Stimulated activated CD4-positive, alpha-beta T cell treated with anti-CD3 and anti-CD28 coated beads, Interleukin-2, amount 100 ng/mL, for 48 hours (primary cell): ENCODE measurements at regions not wholly inside any gene's neighbourhood (a gene's known extent, or its start where the extent isn't known, plus 50 kb on each side); places are given as distances from the start of the nearest gene placed in this dataset.

ENCODE experiments used
- DNase-seq, 2 donors: peaks; one replicate each; pipeline ENCODE4 v3.0.0-alpha.2; 2020

DNA sequence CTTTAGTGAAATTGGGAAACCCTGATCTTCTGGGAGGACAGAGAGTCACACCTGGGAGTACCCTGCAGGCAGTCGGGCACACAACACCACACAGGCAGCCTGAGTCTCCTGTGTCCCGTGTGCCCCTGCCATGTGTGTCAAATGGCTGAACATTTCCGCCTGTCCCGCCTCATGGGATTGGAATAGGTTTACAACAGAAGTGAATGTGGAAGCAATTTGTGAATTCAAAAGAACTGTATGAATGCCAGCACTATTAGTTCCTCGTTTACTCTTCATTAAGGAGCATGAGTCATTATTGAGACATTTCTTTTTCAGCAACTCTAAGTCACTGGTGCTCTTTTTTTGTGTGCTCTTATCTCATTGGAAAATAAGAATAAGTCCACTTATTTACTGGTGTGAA, 226.5 kb downstream of the PMP22 start:
- DNase-seq, result no peak

DNA sequence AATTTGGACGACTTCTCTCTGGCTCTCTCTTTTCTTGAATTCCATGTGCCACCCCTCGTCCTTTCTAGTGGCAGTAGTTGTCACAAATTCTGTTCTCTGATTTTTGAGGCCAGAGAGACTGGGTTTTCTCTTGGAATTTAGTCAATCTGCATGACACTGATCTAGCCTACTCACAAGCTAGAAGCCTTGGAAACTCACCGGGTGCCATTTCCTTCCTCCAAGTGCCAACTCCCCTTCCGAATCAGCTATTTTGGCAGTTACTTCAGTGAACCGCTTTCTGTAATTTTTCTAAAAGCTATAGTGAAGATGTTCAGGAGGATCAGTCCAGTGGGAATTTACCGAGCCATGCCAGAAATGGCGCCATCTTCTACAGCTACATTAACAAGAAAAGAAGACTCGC, 228.9 kb downstream of the PMP22 start:
- DNase-seq, result no peak

DNA sequence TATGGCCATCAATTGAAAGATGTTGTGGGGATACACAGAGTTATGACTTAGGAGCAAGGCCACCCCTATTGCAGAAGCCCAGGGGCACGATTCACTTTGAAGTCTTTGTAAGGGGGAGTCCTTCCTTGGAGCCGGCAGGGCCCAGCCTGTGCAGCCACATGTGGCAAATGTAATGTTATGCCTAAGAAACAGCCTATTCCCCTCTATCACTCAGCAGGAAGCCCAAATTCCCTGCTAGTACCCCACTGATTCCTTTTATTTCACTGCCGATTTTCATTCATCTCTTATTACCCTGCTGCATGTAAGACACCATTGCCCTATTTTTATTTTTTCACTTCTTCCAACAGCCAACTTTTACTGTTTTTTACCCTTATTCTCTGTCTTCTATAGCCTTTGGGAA, 233.2 kb downstream of the PMP22 start:
- no peak for DNase-seq

DNA sequence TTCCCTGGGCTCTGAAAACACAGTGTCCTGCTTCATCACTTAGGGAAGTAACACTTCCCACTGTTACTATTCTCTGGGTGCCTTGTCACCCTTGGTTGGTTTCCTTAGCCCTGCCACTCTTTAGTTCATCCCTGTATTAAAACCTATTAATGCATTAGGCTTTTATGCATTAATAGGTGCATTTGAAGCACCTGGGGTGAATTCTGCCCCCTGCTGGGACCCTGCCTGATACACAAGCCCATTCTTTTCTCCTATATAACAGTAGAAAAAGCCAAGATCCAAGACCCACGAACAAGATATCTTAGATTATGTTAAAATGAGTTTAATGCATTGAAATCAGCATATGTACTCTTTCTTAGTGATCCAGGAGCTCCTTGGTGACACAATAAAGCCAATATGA, 235.7 kb downstream of the PMP22 start:
- no peak for DNase-seq

DNA sequence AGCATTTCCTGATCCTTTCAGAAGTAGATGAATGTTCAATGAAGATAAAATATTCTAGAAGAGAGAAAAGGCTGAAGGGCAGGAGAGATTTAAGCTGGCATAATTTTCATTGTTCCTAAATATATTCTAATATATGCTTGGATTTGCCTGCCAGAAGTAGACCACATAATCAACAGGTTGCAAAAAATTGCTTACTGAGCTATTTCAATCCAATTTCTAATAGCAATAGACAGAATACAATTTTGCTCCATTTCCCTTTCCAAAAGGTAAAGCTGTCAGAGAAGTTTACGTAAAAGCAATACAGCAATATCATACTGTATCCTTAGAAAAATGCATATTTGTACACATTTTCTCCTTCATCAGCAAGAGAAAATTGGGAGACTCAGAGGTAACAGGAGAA, 237.3 kb downstream of the PMP22 start:
- no peak for DNase-seq

DNA sequence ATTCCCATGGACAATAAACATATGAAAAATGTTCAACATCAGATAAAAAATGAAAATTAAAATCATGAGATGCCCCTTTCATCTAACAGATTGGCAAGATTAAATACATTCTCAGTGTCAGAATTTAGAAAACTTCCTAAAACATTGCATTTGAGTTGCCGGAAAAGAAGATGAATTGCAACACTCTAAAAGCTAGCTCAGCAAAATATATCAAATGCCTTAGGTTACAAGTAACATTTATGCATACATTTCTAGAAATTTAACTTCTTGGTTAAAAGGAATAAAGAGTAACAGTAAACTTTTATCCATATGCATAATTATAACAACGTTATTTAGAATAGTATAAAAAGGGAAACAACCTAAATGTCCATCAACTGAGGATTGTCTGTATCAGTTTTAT, 239.0 kb downstream of the PMP22 start:
- DNase-seq, result no peak

DNA sequence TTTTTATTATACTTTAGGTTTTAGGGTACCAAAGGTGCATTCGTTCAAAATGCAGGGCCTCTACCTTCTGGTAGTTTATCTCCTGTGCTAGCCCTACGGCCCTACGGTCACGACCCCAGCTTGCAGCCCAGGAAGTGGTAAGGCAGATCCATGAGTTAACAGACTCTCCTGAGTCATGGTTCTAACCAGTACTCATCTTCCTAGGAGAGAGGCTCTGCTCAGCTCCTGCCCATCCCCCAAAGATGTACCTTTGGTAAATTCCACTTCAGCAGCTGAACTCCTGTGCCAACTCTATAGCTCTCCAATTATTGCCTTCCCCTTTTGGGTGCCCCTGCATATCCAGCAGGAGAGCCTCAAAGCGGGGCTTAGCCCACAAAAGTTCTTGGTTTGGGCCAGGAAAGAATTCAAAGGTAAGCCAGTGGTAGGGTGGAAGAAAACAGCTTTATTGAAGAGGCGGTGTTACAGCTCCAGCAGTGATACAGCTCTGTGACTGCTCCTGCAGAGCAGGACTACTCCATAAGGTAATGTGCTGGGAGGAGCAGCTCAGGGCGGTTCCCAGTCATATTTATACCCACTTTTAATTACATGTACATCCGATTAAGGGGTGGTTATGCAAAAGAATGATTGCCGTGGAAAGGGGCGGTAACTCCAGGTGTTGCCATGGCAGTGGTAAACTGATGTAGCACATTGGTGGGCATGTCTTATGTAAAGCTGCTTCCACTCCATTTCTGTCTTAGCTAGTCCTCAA, 241.4 kb downstream of the PMP22 start:
- no peak for DNase-seq

DNA sequence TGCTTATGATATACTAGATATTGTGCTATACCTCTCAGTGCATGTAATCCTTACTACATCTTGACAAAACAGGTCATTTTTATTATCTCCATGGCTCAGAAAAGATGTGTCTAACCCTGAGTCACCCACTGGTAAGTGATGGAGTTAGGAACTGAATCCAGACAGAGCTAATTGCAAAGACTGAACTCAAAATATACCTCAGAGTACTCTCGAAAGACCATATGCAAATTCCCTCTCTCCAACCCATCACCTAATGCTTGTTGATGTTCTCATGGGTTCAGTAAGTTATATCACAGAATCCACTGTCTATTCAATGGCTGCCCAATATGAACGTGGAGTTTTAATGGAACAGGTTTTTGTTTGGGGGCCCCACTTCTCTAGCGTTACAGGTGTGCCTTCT, 246.0 kb downstream of the PMP22 start:
- DNase-seq, result no peak

DNA sequence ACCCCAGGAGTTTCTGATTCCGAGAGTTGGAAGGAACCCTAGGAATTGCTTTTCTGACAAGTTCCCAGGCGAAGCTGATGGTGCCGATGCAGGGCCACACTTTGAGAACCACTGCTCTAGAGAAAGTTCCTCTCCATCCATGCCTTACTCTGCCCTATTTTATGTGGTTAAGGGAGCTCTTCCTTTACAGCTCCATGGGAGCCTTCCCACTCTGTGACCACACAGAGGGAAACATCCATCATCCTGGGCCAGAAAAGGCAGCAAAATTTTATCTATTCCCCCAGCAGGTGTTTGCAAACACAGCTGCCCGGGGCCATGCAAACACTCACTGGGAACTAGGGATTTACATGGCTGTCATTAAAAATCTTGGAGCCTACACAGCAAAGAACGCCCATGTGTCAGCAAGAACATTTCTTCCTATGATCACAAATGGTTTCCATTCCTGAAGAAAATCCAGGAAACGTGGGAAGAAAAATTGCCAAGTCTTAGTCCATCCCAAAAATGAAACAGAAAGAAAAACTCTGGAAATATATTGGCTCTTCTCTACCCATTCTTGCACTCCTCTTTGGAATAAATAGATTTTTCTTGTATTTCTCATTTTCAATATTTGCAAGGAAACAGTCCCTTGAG, 252.7 kb downstream of the PMP22 start:
- DNase-seq, result no peak

DNA sequence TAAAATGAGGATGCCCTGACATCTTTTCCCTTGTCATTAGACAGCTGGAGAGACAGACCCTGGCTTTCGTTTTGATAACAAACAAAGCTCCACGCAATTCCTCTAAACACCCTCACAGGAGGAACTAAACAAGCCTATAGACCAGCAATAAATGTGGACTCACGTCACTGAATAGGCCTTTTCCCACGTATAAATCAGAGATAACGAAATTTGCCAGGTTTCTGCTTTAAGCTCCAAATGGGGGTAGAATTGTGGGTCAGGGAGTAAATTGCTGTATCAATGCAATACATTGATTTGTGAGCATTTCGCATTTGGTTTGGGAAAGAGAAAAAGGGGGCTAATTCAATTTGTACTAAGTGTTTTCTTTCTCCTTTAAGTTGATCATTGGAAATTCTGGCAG, 256.0 kb downstream of the PMP22 start:
- DNase-seq, result no peak

DNA sequence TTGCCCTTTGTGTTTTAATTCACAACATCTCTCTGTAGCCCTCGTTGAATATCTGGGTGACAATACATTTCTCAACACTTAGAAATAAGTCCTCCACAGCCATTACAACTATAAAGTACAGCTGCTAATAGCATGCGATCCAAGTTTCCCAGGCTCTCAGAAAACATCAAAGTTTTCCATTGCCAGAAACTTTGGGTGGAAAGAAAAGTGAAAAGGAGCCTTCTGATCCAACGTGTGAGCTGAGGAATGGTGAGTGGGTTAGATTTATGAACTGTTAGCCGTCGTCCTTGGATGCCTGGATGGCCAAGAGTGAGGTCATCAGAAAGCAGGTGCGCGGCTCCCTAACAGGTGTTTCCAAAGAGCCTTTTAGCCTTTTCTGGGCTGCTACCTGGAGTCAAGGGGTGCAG, 258.0 kb downstream of the PMP22 start:
- DNase-seq, result no peak

DNA sequence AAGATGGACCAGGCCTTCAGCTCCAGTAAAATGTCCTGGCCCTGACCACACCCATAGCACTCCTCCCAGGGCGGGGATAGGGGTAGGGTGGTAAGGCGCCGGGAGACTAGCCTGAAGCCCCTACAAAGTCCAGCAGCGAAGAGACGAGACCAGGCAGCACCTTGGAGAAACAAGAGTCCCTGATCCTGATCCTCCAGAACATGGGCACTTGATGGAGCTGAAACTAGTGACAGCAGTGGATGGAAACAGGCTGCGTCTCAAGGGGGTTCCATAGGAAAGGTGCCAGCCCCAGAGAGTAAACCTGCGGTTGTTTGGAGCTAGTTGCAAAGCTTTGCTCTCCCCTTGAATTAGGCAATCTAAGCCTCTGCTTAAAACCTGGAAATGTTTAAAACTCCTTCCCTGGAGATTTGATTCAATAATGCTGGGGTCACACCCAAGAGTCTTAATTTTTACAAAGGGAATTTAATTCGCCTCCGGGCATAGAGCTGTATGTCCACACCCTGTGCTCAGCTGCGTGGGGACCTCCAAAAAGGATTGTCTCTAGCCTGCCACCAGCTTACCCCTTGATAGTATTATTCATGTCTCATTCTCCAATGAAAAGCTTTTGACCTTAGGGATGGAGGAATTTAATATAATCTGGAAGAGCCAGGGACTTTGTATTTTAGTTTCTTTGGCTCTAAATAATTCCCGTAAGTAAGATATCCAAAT, 258.6 kb downstream of the PMP22 start:
- no peak for DNase-seq

DNA sequence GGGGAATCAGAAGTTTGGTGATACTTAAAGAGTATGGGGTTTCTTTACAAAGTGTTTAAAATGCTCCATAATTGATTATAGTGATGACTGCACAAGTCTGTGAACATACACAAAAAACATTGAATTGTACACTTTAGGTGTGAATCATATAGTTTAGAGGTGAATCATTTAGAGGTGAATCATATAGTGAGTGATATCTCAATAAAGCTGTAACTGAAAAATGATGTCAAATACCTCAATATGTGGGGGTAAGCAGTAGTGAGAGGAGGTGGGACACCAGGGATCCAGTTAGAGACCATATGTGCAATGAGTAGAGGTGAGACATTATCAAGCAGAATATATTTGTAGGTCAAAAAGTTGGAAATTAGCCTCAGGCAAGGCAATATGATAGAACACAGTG, 264.5 kb downstream of the PMP22 start:
- no peak for DNase-seq

DNA sequence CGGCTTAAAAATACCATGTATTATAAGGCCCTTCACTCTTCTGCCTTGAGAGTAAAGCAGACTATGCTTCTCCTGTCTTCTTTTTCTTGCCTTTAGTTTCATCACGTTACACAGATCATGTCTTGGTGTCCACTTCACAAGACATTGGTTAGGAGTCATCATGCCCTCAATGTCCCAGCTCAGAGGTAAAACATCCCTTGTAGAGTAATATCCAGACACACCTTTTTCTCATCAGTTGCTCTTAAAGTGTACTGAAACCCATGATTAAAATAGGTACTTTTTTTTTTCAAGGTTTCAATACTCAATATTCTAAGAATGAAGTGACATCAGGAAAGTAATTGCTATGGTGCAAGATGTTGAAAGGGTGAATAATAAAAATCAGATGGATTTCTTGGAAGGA, 267.8 kb downstream of the PMP22 start:
- no peak for DNase-seq

DNA sequence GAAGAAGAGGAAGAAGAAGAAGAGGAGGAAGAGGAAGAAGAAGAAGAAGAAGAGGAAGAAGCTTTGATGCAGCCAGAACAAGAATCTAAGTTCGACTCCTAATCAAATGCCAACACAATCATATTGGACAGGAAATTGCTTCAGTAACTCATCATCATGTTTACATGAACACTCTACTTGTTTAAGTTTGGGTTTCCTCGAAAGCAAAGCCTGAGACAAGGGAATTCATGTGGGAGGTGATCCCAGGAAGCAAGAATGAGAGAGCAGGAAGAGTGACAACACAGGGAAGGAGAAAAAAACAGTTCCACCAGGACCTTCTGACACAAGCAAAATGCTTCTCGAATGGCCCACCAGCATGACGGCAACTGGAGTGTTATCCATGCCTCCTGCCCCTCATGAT, 279.0 kb downstream of the PMP22 start:
- no peak for DNase-seq

DNA sequence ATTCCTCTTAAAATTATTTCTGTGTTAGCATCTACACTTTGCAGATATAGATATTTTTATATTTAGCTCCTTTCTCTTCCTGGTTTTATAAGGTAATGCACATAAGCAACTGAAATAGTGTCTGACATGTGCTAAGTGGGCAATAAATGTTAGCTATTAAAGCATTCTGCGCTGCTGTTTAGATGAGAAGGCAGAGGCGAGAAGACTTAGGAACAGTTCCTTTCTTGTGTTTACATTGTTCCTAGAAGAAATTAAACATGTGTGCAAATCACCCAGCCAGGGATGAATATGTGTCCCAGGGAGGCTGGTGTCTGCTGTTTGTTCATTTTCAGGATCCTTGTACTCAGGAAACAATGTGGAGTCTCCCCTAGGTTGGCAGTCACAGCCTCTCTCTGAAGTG, 292.3 kb downstream of the PMP22 start:
- no peak for DNase-seq

DNA sequence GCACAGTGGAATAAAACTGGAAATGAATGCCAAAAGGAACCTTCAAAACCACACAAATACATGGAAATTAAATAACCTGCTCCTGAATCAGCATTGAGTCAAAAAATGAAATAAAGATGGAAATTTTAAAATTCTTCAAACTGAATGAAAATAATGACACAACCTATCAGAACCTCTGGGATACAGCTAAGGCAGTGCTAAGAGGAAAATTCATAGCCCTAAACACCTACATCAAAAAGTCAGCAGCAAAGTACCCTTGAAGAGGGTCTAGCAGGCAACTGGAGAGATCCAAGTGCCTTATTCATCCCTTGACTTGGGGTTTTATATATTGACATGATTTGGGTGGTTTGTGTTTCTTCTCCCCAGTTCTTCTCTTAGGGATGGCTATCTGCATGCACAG, 294.1 kb downstream of the PMP22 start:
- DNase-seq, result no peak

DNA sequence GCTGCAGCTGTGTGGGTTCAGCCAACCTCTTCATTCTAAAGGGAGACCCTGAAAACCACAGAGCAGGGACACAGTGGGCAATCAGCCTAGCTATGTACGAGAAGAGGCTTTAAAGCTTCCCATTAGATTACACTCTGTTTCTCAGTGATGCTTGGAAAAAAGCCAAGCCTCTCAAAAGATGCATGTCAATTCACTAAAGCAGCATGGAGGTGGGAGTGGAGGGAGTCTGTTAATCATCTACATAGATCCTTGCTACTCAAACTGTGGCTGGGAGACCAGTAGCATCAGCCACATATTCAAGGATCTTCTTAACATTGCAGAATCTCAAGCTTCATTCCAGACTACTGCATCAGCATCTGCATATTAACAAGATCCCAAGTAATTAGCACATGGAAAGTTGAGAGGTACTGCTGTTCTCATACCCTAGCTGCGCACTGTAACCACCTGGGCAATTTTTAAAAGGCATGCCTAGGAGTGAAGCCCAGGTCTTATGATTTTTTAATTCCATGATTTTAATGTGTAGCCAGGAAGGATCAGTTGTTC, 305.9 kb downstream of the PMP22 start:
- no peak for DNase-seq

DNA sequence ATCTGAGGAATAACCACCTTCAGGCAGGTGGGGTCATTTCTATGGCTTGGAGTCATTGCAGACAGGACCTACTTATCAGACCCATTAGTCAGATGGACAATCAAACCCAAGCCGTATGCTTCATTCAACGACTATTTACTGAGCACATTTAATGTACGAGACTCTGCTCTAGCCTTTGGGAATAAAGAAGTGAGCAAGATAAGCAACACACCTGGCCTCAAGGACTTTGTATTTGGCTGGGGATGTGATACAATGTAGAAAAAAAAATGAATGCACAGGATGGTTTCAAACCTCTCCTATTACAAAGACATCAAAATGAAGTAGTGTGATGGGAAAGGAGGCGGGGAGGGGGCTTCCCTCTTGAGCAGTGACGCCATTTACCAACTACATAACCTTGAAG, 311.7 kb downstream of the PMP22 start:
- DNase-seq, result no peak

DNA sequence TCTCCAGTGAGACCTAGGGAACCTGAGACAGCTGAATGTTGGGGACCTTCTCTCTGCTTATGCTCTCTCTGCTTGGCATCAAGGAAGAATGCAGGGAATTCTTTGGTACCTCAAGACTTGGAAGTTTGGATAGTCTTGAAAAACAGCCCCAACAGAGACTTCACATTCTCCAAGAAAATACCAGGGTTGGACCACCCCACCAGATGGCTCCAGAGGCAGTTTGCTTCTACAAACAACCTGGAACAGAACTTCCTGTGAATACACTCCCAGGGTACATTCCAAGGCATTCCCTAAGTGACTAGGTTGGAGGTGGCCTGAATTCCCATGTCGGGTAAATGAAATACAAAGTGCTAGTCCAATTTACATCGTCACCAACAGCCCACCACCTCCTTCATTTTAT, 314.4 kb downstream of the PMP22 start:
- DNase-seq, result no peak

DNA sequence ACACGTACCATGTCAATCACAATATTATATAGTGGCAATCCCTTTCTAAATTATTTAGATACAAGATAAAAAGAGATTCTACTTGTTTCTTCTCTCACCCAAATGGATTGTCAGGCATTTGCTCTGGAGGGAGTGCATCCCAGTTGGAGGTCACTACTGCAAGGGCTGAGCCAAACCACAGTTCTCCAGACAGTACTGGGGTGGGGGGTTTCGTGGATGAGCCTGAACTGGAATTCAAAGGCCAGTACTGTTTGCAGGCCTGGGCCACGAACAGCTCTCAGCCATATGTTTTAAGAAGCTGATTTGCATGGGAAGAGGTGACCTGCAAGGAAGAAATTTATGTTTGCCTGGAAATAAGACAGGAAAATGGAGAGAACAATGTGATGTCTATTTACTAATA, 314.9 kb downstream of the PMP22 start:
- no peak for DNase-seq

DNA sequence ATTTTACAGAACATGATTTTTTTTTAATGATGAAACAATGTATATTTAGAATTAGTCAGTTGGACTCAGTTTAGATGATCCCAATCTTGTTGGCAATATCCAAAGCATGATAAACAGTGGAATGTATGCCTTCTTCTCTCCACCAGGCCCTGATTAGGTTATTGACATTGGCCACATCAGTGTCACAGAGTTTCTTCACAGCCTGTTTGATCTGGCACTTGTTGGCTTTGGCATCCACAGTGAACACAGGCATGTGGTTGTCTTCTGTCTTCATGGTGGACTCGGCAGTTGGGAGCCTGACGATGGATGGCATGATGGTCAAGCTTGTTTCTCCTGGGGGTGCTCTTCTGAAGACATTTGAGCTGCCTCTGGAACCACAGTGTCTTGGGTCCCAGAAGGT, 317.5 kb downstream of the PMP22 start:
- no peak for DNase-seq

DNA sequence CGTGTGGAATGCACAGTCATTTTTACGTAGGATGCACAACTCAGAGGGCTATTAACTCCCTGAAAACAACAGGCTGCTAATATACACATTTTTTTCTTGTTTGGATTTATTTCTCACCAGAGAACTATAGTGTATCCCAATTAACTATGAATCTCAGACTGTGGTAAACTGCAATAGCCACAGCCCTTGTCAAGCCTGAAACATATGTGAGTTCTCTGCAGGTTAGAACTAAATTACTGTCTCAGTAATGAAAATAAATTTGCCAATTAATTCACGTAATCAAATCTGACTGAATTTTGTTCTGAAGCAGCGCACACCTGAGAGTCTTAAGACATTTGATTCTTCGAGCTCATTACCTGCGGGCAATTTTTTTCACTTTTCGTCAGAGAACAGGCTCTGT, 318.6 kb downstream of the PMP22 start:
- no peak for DNase-seq

DNA sequence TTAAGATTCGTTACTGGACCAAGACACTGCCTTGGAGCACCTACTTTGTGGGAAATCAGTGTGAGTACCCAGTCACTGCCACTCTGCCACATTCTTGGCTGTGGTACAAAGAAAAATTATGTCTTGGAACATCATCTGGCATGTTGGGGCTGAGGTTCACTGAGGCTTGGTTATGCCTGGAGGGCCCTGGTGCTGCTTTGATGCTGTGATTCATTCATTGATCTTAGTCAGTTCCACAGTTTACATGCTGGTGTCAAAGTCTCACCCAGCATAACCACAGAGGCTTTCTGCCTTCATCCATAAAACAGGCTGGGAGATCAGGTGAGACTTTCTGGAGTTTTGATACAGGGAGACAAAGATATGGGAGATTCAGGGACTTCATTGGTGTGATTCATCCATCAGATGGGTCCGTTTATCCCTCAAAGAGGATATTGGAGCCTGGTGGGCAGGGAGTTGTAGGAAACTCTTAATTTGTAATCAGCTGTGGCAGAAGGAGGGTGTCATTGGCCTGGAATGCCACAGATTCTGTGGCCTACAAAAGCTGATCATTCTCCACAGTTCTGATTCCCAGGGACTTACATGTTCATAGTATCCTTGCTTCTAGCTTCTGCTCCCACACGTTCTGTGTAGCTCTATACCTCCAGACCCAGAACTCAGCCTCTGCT, 322.5 kb downstream of the PMP22 start:
- DNase-seq, result no peak
